K562 (cell line): ENCODE measurements at regions not wholly inside any gene's neighbourhood (a gene's known extent, or its start where the extent isn't known, plus 50 kb on each side); places are given as distances from the start of the nearest gene placed in this dataset.

Source experiments
- ATAC-seq: fragments of 200-7000 bp; cut with Tn5 transposase; 3 replicates; pipeline ENCODE4 v1.9.1; 2020; ENCODE audit warnings: moderate library complexity
- BruUV-seq: library from RNA; stranded (reverse); fragments of 400-500 nt; replicated peaks from 2 replicates; lab custom pipeline; 2021; lab: Mats Ljungman, UMichigan
- CTCF ChIA-PET: fragments of 300-600 bp; formaldehyde crosslinking; extraction: SDS; loops from one replicate; lab custom pipeline; 2021; ENCODE audit warnings: low intra/inter-chr PET ratio; lab: Yijun Ruan, JAX
- POLR2A ChIA-PET: fragments of 300-600, 350-650 bp; sonication (Branson Sonifier 250); formaldehyde crosslinking; extraction: SDS; loops from one replicate; lab custom pipeline; 2021; ENCODE audit warnings: antibody characterized with exemption, inconsistent platforms; lab: Yijun Ruan, JAX
- DNase-seq, 4 experiments: peaks; one replicate each; pipeline versions ENCODE4 v3.0.0 to v3.0.0-alpha.2; 2011 to 2018; ENCODE audit warnings: low spot score in 3 of 4, mixed read lengths in 3 of 4; ENCODE audit errors: extremely low read depth in 1 of 4
- FAIRE-seq: peaks from 2 replicates; lab custom pipeline; 2011; peaks lifted over from hg19 to GRCh38; lab: Jason Lieb, UNC
- H2AFZ ChIP-seq: 2 replicates; pipeline ENCODE4 v1.6.0; 2011; ENCODE audit warnings: low read depth, low read length, control low read depth, inconsistent platforms
- H3K27ac ChIP-seq: fragments of 200-600 bp; 3 replicates; pipeline ENCODE4 v1.8.0; 2011; ENCODE audit warnings: low read depth, mild to moderate bottlenecking, control low read depth, inconsistent platforms, low read length, moderate library complexity, mixed read lengths; ENCODE audit errors: extremely low read depth
- H3K27me3 ChIP-seq, 2 experiments: fragments of 300-600 bp in 1 of 2; 2 replicates in 1 of 2; 3 replicates in 1 of 2; pipeline versions ENCODE4 v1.6.0 to v1.8.0; 2011; ENCODE audit warnings: inconsistent platforms in 2 of 2, low read length in 2 of 2, mild to moderate bottlenecking in 1 of 2, mixed read lengths in 1 of 2, moderate library complexity in 1 of 2; ENCODE audit not compliant: control insufficient read depth in 2 of 2, insufficient read depth in 2 of 2
- H3K36me3 ChIP-seq: fragments of 300-600 bp; 3 replicates; pipeline ENCODE4 v1.8.0; 2011; ENCODE audit warnings: mild to moderate bottlenecking, low read length, inconsistent platforms; ENCODE audit not compliant: control insufficient read depth, insufficient read depth
- H3K4me1 ChIP-seq, 2 experiments: fragments of 200-600 bp in 1 of 2; replicated peaks in 1 of 2; 2 replicates in 1 of 2; 3 replicates in 1 of 2; pipeline versions ENCODE4 v1.5.1 to v1.8.0; 2011; ENCODE audit warnings: inconsistent platforms in 2 of 2, low read length in 2 of 2, mild to moderate bottlenecking in 1 of 2, mixed read lengths in 1 of 2, moderate library complexity in 1 of 2; ENCODE audit not compliant: control insufficient read depth in 2 of 2, insufficient read depth in 2 of 2
- H3K4me2 ChIP-seq: 2 replicates; pipeline ENCODE4 v1.6.1; 2011; ENCODE audit warnings: low read length, control low read depth, inconsistent platforms, mixed read lengths; ENCODE audit not compliant: insufficient read depth
- H3K4me3 ChIP-seq: fragments of 200-600 bp; sonication (generic), shearing (Covaris generic); 2 replicates; pipeline ENCODE4 v1.5.1; 2016; ENCODE audit warnings: control low read depth, inconsistent platforms
- H3K79me2 ChIP-seq: fragments of 200-600 bp; 3 replicates; pipeline ENCODE4 v1.8.0; 2011; ENCODE audit warnings: low read length, inconsistent platforms; ENCODE audit not compliant: control insufficient read depth, insufficient read depth
- H3K9ac ChIP-seq, 2 experiments: 2 replicates each; pipeline versions ENCODE4 v1.6.0 to v1.6.1; 2011; ENCODE audit warnings: low read depth in 2 of 2, low read length in 2 of 2, control low read depth in 1 of 2, inconsistent platforms in 1 of 2, mild to moderate bottlenecking in 1 of 2, mixed read lengths in 1 of 2; ENCODE audit not compliant: insufficient read depth in 1 of 2
- H3K9me1 ChIP-seq: one replicate; pipeline ENCODE4 v1.6.0; 2011; ENCODE audit warnings: inconsistent platforms, mild to moderate bottlenecking, low read length, moderate library complexity; ENCODE audit not compliant: control insufficient read depth, insufficient read depth
- H3K9me3 ChIP-seq: replicated peaks from 2 replicates; pipeline ENCODE4 v1.5.1; 2011; ENCODE audit warnings: low read depth, low read length, inconsistent platforms; ENCODE audit not compliant: control insufficient read depth, insufficient read depth
- H4K20me1 ChIP-seq: replicated peaks from 2 replicates; pipeline ENCODE4 v1.6.1; 2011; ENCODE audit warnings: low read length, inconsistent platforms, mixed read lengths; ENCODE audit not compliant: control insufficient read depth, insufficient read depth
- BHLHE40 ChIP-seq: IDR thresholded peaks from 2 replicates; pipeline ENCODE4 v1.6.1; 2011; ENCODE audit warnings: low read length, improper control_type of control experiment
- ELF1 ChIP-seq: fragments of 200-800 bp; sonication (Bioruptor generic); IDR thresholded peaks from 2 replicates; pipeline ENCODE4 v1.6.1; 2016; ENCODE audit warnings: missing genetic modification characterization, missing compliant biosample characterization
- HNRNPL ChIP-seq: fragments of 200-400 bp; formaldehyde crosslinking; IDR thresholded peaks from 2 replicates; pipeline ENCODE4 v1.6.1; 2017; ENCODE audit warnings: low read depth, mild to moderate bottlenecking, low read length
- HNRNPLL ChIP-seq: fragments of 200-400 bp; formaldehyde crosslinking; IDR thresholded peaks from 2 replicates; pipeline ENCODE4 v1.6.1; 2017; ENCODE audit warnings: low read length, low read depth, mild to moderate bottlenecking; ENCODE audit not compliant: poor library complexity, severe bottlenecking
- MNT ChIP-seq, 2 experiments: fragments of 450-650 bp; conservative IDR thresholded peaks; 2 replicates each; pipeline ENCODE4 v1.6.1; 2017; ENCODE audit warnings: mild to moderate bottlenecking in 2 of 2, moderate library complexity in 2 of 2
- MTA2 ChIP-seq: fragments of 450-650 bp; IDR thresholded peaks from 2 replicates; pipeline ENCODE4 v1.6.1; 2016; ENCODE audit warnings: low read depth
- OTX1 ChIP-seq: fragments of 450-650 bp; formaldehyde crosslinking; IDR thresholded peaks from 2 replicates; pipeline ENCODE4 v1.4.0; 2022; ENCODE audit warnings: mild to moderate bottlenecking
- PHF20 ChIP-seq: fragments of 450-650 bp; IDR thresholded peaks from 2 replicates; pipeline ENCODE4 v1.6.1; 2018; ENCODE audit not compliant: partially characterized antibody
- PTBP1 ChIP-seq: fragments of 200-400 bp; formaldehyde crosslinking; IDR thresholded peaks from 2 replicates; pipeline ENCODE4 v1.6.1; 2017; ENCODE audit warnings: low read depth, low read length
- PTTG1 ChIP-seq: fragments of 450-650 bp; IDR thresholded peaks from 2 replicates; pipeline ENCODE4 v1.6.1; 2016; ENCODE audit warnings: low read depth, mild to moderate bottlenecking, missing genetic modification characterization, missing compliant biosample characterization
- SMARCA5 ChIP-seq: fragments of 450-650 bp; IDR thresholded peaks from 2 replicates; pipeline ENCODE4 v1.6.1; 2016
- SPI1 ChIP-seq: IDR thresholded peaks from 2 replicates; pipeline ENCODE4 v1.6.1; 2011; ENCODE audit warnings: low read depth, low read length, control low read depth, borderline replicate concordance
- TBL1XR1 ChIP-seq, 2 experiments: IDR thresholded peaks; 2 replicates each; pipeline ENCODE4 v1.6.1; 2012; ENCODE audit warnings: improper control_type of control experiment in 2 of 2, low read length in 2 of 2, mild to moderate bottlenecking in 1 of 2
- THRB ChIP-seq: fragments of 450-650 bp; formaldehyde crosslinking; conservative IDR thresholded peaks from 2 replicates; pipeline ENCODE4 v1.4.0; 2022; ENCODE audit warnings: mild to moderate bottlenecking, missing genetic modification characterization
- YY1 ChIP-seq, 3 experiments: IDR thresholded peaks; 2 replicates each; pipeline ENCODE4 v1.6.1; 2011; ENCODE audit warnings: low read length in 2 of 3, mild to moderate bottlenecking in 2 of 3, moderate library complexity in 2 of 3, borderline replicate concordance in 1 of 3, control low read depth in 1 of 3, low read depth in 1 of 3; ENCODE audit not compliant: insufficient read depth in 3 of 3, insufficient replicate concordance in 2 of 3, control insufficient read depth in 1 of 3, insufficient read length in 1 of 3; ENCODE audit errors: extremely low read depth in 1 of 3
- ZNF174 ChIP-seq: fragments of 250-450 bp; sonication (Bioruptor Pico); IDR thresholded peaks from 2 replicates; pipeline ENCODE4 v1.4.0; 2020; ENCODE audit warnings: mild to moderate bottlenecking
- WGBS: fragments of 100-300 bp; shearing (Covaris generic); methylation state at CpG from one replicate; pipeline ENCODE4 v1.1.6; 2016; ENCODE audit warnings: low coverage, mixed read lengths; ENCODE audit not compliant: insufficient coverage; ENCODE audit errors: missing lambda C conversion rate; 5-methylcytosine and 5-hydroxymethylcytosine counted together
- in situ Hi-C: fragments of 300-500 bp; cut with MboI; formaldehyde crosslinking; loops from 4 replicates; pipeline ENCODE4 v1.15.0; 2018; ENCODE audit warnings: inconsistent platforms, mixed read lengths
- intact Hi-C: fragments of 100-400 bp; cut with micrococcal nuclease; formaldehyde crosslinking; loops from 2 replicates; pipeline ENCODE4 v1.14.2; 2022
- TF ChIP-seq, protein P1 (sequence below): fragments of 450-650 bp; formaldehyde crosslinking; IDR thresholded peaks from 2 replicates; pipeline ENCODE4 v1.4.0; 2020; ENCODE audit warnings: mild to moderate bottlenecking, moderate library complexity
- TF ChIP-seq, protein P2 (sequence below): fragments of 250-450 bp; sonication (Bioruptor Pico); IDR thresholded peaks from 2 replicates; pipeline ENCODE4 v1.5.0; 2021

- ChIA-PET CTCF (no interaction called here), POLR2A (no interaction called here)
- Histone ChIP-seq H3K9me3 (no peaks in the 10 kb centered on the region), H3K79me2 (no peaks in the 10 kb centered on the region), H3K36me3 (no peaks in the 10 kb centered on the region), H3K4me3 (no peak overlapping the region), H2AFZ (no peak overlapping the region), H3K9me1 (no peaks in the 10 kb centered on the region), H3K4me2 (no peak overlapping the region), H3K4me1 (no peaks in the 10 kb centered on the region), H3K27ac (no peak overlapping the region), H3K27me3 (peaks cover 0 to 5% of the 10 kb centered on the region in 2 experiments; a peak in 1 of 5 replicates), H3K9ac (no peak overlapping the region), H4K20me1 (no peaks in the 10 kb centered on the region)
- intact Hi-C loops (no loop called here), in situ Hi-C loops (no loop called here)
- WGBS, result 3% methylated on average over 2 of the region's 2 CpGs
- no TSS peak for BruUV-seq
- no peak for ATAC-seq
- TF ChIP-seq ZNF174 (no peak), YY1 (IDR thresholded peaks at IDR 0.05; ENCODE audit: borderline replicate concordance in 1 of 3, control insufficient read depth in 1 of 3, extremely low read depth in 1 of 3, insufficient read depth in 3 of 3, insufficient read length in 1 of 3, insufficient replicate concordance in 2 of 3, low read depth in 1 of 3, low read length in 2 of 3) (no peak), PTBP1 (no peak), THRB (no peak), SMARCA5 (no peak), ELF1 (tag) (no peak), SPI1 (no peak), PHF20 (no peak), MTA2 (no peak), HNRNPLL (no peak), HNRNPL (no peak), TBL1XR1 (IDR thresholded peaks at IDR 0.05; ENCODE audit: low read length in 2 of 2) (no peak), PTTG1 (tag) (no peak), MNT (conservative IDR thresholded peaks at IDR 0.05) (no peak), OTX1 (CRISPR knock-in tag) (no peak), BHLHE40 (no peak)
- TF ChIP-seq, protein P1, sequence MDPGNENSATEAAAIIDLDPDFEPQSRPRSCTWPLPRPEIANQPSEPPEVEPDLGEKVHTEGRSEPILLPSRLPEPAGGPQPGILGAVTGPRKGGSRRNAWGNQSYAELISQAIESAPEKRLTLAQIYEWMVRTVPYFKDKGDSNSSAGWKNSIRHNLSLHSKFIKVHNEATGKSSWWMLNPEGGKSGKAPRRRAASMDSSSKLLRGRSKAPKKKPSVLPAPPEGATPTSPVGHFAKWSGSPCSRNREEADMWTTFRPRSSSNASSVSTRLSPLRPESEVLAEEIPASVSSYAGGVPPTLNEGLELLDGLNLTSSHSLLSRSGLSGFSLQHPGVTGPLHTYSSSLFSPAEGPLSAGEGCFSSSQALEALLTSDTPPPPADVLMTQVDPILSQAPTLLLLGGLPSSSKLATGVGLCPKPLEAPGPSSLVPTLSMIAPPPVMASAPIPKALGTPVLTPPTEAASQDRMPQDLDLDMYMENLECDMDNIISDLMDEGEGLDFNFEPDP (CRISPR knock-in tag), result no peak
- TF ChIP-seq, protein P2, sequence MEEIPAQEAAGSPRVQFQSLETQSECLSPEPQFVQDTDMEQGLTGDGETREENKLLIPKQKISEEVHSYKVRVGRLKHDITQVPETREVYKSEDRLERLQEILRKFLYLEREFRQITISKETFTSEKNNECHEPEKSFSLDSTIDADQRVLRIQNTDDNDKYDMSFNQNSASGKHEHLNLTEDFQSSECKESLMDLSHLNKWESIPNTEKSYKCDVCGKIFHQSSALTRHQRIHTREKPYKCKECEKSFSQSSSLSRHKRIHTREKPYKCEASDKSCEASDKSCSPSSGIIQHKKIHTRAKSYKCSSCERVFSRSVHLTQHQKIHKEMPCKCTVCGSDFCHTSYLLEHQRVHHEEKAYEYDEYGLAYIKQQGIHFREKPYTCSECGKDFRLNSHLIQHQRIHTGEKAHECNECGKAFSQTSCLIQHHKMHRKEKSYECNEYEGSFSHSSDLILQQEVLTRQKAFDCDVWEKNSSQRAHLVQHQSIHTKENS (CRISPR knock-in tag), result no peak
- FAIRE-seq, result no peak
- DNase-seq, result no peak
Observed at GRCh38 chr6:40219799-40220198, 285.5 kb upstream of the MOCS1 start.
